ENCODE measurements at regions not wholly inside any gene's neighbourhood (a gene's known extent, or its start where the extent isn't known, plus 50 kb on each side); places are given as distances from the start of the nearest gene placed in this dataset.

- ATAC-seq: no peak
- no peaks in the 10 kb centered on the region for H3K9me3 Mint-ChIP-seq (ENCODE audit: insufficient read depth)
- H3K27ac Mint-ChIP-seq: no peak overlapping the region
Observed at GRCh38 chr7:97390052-97390451, 272.6 kb downstream of the SDHAF3 start.

GRCh38 chr7:97390915-97391593, 273.6 kb downstream of the SDHAF3 start:
- no peak for ATAC-seq
- H3K36me3 Mint-ChIP-seq (ENCODE audit: low read depth): no peaks in the 10 kb centered on the region
- no peak for DNase-seq
- H3K4me1 Mint-ChIP-seq (ENCODE audit: low read depth): no peaks in the 10 kb centered on the region
- H3K27ac Mint-ChIP-seq: no peak overlapping the region
- ChIA-PET POLR2A (no interaction called here), CTCF (no interaction called here)
- no peak overlapping the region for H3K4me3 Mint-ChIP-seq
- no peaks in the 10 kb centered on the region for H3K9me3 Mint-ChIP-seq (ENCODE audit: insufficient read depth)
- no peaks in the 10 kb centered on the region for H3K27me3 Mint-ChIP-seq (ENCODE audit: low read depth)

More at GRCh38 chr7:97390052-97390451, 272.6 kb downstream of the SDHAF3 start:
- H3K4me1 Mint-ChIP-seq (ENCODE audit: low read depth): no peaks in the 10 kb centered on the region
- no peaks in the 10 kb centered on the region for H3K27me3 Mint-ChIP-seq (ENCODE audit: low read depth)
- POLR2A ChIA-PET: no interaction called here
- DNase-seq: no peak
- H3K36me3 Mint-ChIP-seq (ENCODE audit: low read depth): no peaks in the 10 kb centered on the region
- H3K4me3 Mint-ChIP-seq: no peak overlapping the region
- CTCF ChIA-PET: no interaction called here

- POLR2A ChIA-PET: no interaction called here
- CTCF ChIA-PET: no interaction called here
Observed at GRCh38 chr7:97401398-97401797, 283.9 kb downstream of the SDHAF3 start.

GRCh38 chr7:97405835-97406234, 288.3 kb downstream of the SDHAF3 start:
- ATAC-seq: no peak
- no peak overlapping the region for H3K27ac Mint-ChIP-seq
- CTCF ChIA-PET: no interaction called here
- no peak overlapping the region for H3K4me3 Mint-ChIP-seq
- H3K4me1 Mint-ChIP-seq (ENCODE audit: low read depth): no peaks in the 10 kb centered on the region
- POLR2A ChIA-PET: no interaction called here
- H3K36me3 Mint-ChIP-seq (ENCODE audit: low read depth): no peaks in the 10 kb centered on the region
- H3K27me3 Mint-ChIP-seq (ENCODE audit: low read depth): no peaks in the 10 kb centered on the region
- H3K9me3 Mint-ChIP-seq (ENCODE audit: insufficient read depth): no peaks in the 10 kb centered on the region
- DNase-seq: no peak

More at GRCh38 chr7:97401398-97401797, 283.9 kb downstream of the SDHAF3 start:
- no peaks in the 10 kb centered on the region for H3K9me3 Mint-ChIP-seq (ENCODE audit: insufficient read depth)
- no peaks in the 10 kb centered on the region for H3K27me3 Mint-ChIP-seq (ENCODE audit: low read depth)
- DNase-seq (no peak), ATAC-seq (no peak)
- H3K4me1 Mint-ChIP-seq (ENCODE audit: low read depth): no peaks in the 10 kb centered on the region
- H3K27ac Mint-ChIP-seq: no peak overlapping the region
- H3K4me3 Mint-ChIP-seq: no peak overlapping the region
- no peaks in the 10 kb centered on the region for H3K36me3 Mint-ChIP-seq (ENCODE audit: low read depth)

GRCh38 chr7:97407106-97407505, 289.6 kb downstream of the SDHAF3 start:
- ChIA-PET POLR2A (no interaction called here), CTCF (no interaction called here)
- DNase-seq (no peak), ATAC-seq (no peak)
- Mint-ChIP-seq H3K4me3 (no peak overlapping the region), H3K36me3 (ENCODE audit: low read depth) (no peaks in the 10 kb centered on the region), H3K27me3 (ENCODE audit: low read depth) (no peaks in the 10 kb centered on the region), H3K27ac (no peak overlapping the region), H3K4me1 (ENCODE audit: low read depth) (no peaks in the 10 kb centered on the region), H3K9me3 (ENCODE audit: insufficient read depth) (no peaks in the 10 kb centered on the region)

GRCh38 chr7:97409346-97409745, 291.8 kb downstream of the SDHAF3 start:
- Mint-ChIP-seq H3K27ac (no peak overlapping the region), H3K4me1 (ENCODE audit: low read depth) (no peaks in the 10 kb centered on the region), H3K36me3 (ENCODE audit: low read depth) (no peaks in the 10 kb centered on the region), H3K4me3 (no peak overlapping the region), H3K27me3 (ENCODE audit: low read depth) (no peaks in the 10 kb centered on the region), H3K9me3 (ENCODE audit: insufficient read depth) (no peaks in the 10 kb centered on the region)
- no peak for DNase-seq
- CTCF ChIA-PET: no interaction called here
- POLR2A ChIA-PET: no interaction called here
- ATAC-seq: no peak

- ATAC-seq: no peak
- no peaks in the 10 kb centered on the region for H3K27me3 Mint-ChIP-seq (ENCODE audit: low read depth)
- DNase-seq: no peak
- no peaks in the 10 kb centered on the region for H3K4me1 Mint-ChIP-seq (ENCODE audit: low read depth)
- ChIA-PET CTCF (no interaction called here), POLR2A (no interaction called here)
- H3K4me3 Mint-ChIP-seq: no peak overlapping the region
- H3K36me3 Mint-ChIP-seq (ENCODE audit: low read depth): no peaks in the 10 kb centered on the region
- H3K27ac Mint-ChIP-seq: no peak overlapping the region
- H3K9me3 Mint-ChIP-seq (ENCODE audit: insufficient read depth): no peaks in the 10 kb centered on the region
Observed at GRCh38 chr7:97418312-97418711, 300.8 kb downstream of the SDHAF3 start.

GRCh38 chr7:97419898-97420297, 302.4 kb downstream of the SDHAF3 start:
- no peak overlapping the region for H3K27ac Mint-ChIP-seq
- ChIA-PET CTCF (no interaction called here), POLR2A (no interaction called here)
- no peaks in the 10 kb centered on the region for H3K4me1 Mint-ChIP-seq (ENCODE audit: low read depth)
- no peaks in the 10 kb centered on the region for H3K27me3 Mint-ChIP-seq (ENCODE audit: low read depth)
- no peaks in the 10 kb centered on the region for H3K36me3 Mint-ChIP-seq (ENCODE audit: low read depth)
- ATAC-seq: no peak
- H3K4me3 Mint-ChIP-seq: no peak overlapping the region
- DNase-seq: no peak
- no peaks in the 10 kb centered on the region for H3K9me3 Mint-ChIP-seq (ENCODE audit: insufficient read depth)

GRCh38 chr7:97421307-97421930, 303.9 kb downstream of the SDHAF3 start:
- CTCF ChIA-PET: no interaction called here
- H3K9me3 Mint-ChIP-seq (ENCODE audit: insufficient read depth): no peaks in the 10 kb centered on the region
- no peaks in the 10 kb centered on the region for H3K27me3 Mint-ChIP-seq (ENCODE audit: low read depth)
- DNase-seq: no peak
- H3K27ac Mint-ChIP-seq: no peak overlapping the region
- ATAC-seq: no peak
- no peak overlapping the region for H3K4me3 Mint-ChIP-seq
- no peaks in the 10 kb centered on the region for H3K36me3 Mint-ChIP-seq (ENCODE audit: low read depth)
- POLR2A ChIA-PET: no interaction called here
- H3K4me1 Mint-ChIP-seq (ENCODE audit: low read depth): no peaks in the 10 kb centered on the region

- Mint-ChIP-seq H3K9me3 (ENCODE audit: insufficient read depth) (no peaks in the 10 kb centered on the region), H3K4me1 (ENCODE audit: low read depth) (no peaks in the 10 kb centered on the region), H3K4me3 (no peak overlapping the region), H3K27me3 (ENCODE audit: low read depth) (no peaks in the 10 kb centered on the region), H3K36me3 (ENCODE audit: low read depth) (no peaks in the 10 kb centered on the region), H3K27ac (no peak overlapping the region)
- no peak for DNase-seq
- ChIA-PET CTCF (no interaction called here), POLR2A (no interaction called here)
- no peak for ATAC-seq
Observed at GRCh38 chr7:97422046-97422445, 304.5 kb downstream of the SDHAF3 start.

- Mint-ChIP-seq H3K27me3 (ENCODE audit: low read depth) (no peaks in the 10 kb centered on the region), H3K36me3 (ENCODE audit: low read depth) (no peaks in the 10 kb centered on the region), H3K4me1 (ENCODE audit: low read depth) (no peaks in the 10 kb centered on the region), H3K4me3 (no peak overlapping the region), H3K9me3 (ENCODE audit: insufficient read depth) (no peaks in the 10 kb centered on the region), H3K27ac (no peak overlapping the region)
- CTCF ChIA-PET: no interaction called here
- POLR2A ChIA-PET: no interaction called here
- ATAC-seq (no peak), DNase-seq (no peak)
Observed at GRCh38 chr7:97430006-97430405, 301.9 kb upstream of the TAC1 start.

- H3K36me3 Mint-ChIP-seq (ENCODE audit: low read depth): no peaks in the 10 kb centered on the region
- no peak overlapping the region for H3K4me3 Mint-ChIP-seq
- H3K27me3 Mint-ChIP-seq (ENCODE audit: low read depth): no peaks in the 10 kb centered on the region
- no peak overlapping the region for H3K27ac Mint-ChIP-seq
- H3K9me3 Mint-ChIP-seq (ENCODE audit: insufficient read depth): peaks cover 10% of the 10 kb centered on the region
- ChIA-PET CTCF (no interaction called here), POLR2A (no interaction called here)
- DNase-seq (no peak), ATAC-seq (no peak)
- no peaks in the 10 kb centered on the region for H3K4me1 Mint-ChIP-seq (ENCODE audit: low read depth)
Observed at GRCh38 chr7:97439637-97440214, 292.2 kb upstream of the TAC1 start.

- Mint-ChIP-seq H3K27me3 (ENCODE audit: low read depth) (no peaks in the 10 kb centered on the region), H3K9me3 (ENCODE audit: insufficient read depth) (peaks cover 9% of the 10 kb centered on the region), H3K36me3 (ENCODE audit: low read depth) (no peaks in the 10 kb centered on the region), H3K27ac (no peak overlapping the region), H3K4me3 (no peak overlapping the region), H3K4me1 (ENCODE audit: low read depth) (no peaks in the 10 kb centered on the region)
- ChIA-PET POLR2A (no interaction called here), CTCF (no interaction called here)
- no peak for ATAC-seq
- DNase-seq: no peak
Observed at GRCh38 chr7:97446361-97446760, 285.5 kb upstream of the TAC1 start.
